Right lobe of liver (tissue), 4 donors: ENCODE measurements at regions not wholly inside any gene's neighbourhood (a gene's known extent, or its start where the extent isn't known, plus 50 kb on each side); places are given as distances from the start of the nearest gene placed in this dataset.

Experiments
- CTCF ChIP-seq, 4 donors: fragments of 200-600 bp in 3 of 4; fragments of 450-650 bp in 1 of 4; IDR thresholded peaks; one replicate each; pipeline versions ENCODE4 v1.5.1 to v1.8.0; 2016 to 2022; ENCODE audit warnings: antibody characterized with exemption in 4 of 4, mild to moderate bottlenecking in 2 of 4
- POLR2A ChIP-seq: fragments of 450-650 bp; IDR thresholded peaks from one replicate; pipeline ENCODE4 v1.6.1; 2017; ENCODE audit warnings: antibody characterized with exemption, mild to moderate bottlenecking
- donor health status: DM: no; HTN: no; CAD: no.
- donor health status: DM: no; HTN: no; CAD: no.
- donor health status: DM: no; HTN: yes; CAD: no.

GRCh38 chr18:55908901-55909366 is 320.9 kb upstream of the TCF4 start:
- no peak for TF ChIP-seq CTCF (IDR thresholded peaks at IDR 0.05)
- no peak for TF ChIP-seq POLR2A
